HG03457 (cell line): ENCODE measurements at regions not wholly inside any gene's neighbourhood (a gene's known extent, or its start where the extent isn't known, plus 50 kb on each side); places are given as distances from the start of the nearest gene placed in this dataset.
"Not testable (repeated sequence)": the region's sequence is repeated elsewhere in the genome, so short reads cannot be mapped to it uniquely, and the experiment has no call there.

Source experiments
- ATAC-seq: cut with Tn5 transposase; IDR thresholded peaks from one replicate; pipeline ENCODE4 v1.9.1; 2021; ENCODE audit warnings: moderate number of reproducible peaks; ENCODE audit not compliant: unreplicated experiment

DNA sequence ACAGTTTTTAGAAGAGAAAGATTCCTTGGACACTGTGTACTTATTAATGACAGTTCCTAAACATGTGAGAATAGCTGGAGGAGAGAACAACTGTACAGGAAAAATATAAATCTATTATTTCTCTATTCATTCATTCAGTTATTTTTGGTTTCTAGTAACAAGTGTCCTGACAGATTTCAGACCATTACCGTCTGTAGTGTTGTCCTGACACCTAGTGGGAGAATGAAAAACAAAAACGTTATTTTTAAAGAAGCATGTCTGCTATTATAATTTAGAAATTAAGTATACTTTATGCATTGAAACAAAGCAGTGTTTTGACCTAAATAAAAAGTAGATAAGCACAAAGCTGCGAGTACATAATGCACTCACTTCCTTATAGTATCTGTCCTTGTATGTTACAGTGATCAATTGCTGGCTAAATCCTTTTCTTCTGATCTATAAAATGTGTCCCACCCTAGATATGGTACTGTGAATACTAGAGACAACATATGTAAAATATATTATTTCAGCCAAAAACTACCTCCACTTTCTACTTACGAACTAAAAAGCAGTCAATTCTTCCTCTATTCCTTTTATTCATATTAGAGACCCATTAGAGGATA lies 575.6 kb downstream of the ARL4A start:
- no peak for ATAC-seq

DNA sequence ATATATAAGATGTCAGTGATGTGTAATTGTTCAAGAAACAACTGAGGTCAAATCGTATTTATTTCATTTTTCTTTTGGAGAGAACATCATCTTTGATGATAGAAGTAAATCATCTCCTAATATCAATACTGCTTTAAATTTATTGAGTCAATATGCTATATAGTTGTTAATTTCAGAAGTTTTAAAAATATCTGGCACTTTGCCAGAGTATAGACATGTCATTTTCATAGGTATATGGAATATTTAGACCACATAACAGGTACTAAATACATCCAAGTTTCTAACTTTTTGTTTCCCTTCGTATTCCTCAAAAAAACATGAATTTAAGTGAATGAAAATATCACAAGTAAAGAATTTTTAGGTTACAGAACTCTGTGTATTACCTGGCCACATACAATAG lies 577.8 kb downstream of the ARL4A start:
- ATAC-seq, result no peak

DNA sequence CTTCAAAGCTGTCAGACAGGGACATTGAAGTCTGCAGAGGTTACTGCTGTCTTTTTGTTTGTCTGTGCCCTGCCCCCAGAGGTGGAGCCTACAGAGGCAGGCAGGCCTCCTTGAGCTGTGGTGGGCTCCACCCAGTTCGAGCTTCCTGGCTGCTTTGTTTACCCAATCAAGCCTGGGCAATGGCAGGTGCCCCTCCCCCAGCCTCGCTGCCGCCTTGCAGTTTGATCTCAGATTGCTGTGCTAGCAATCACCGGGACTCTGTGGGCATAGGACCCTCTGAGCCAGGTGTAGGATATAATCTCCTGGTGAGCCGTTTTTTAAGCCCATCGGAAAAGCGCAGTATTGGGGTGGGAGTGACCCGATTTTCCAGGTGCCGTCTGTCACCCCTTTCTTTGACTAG lies 586.8 kb downstream of the ARL4A start:
- not testable (repeated sequence) for ATAC-seq

DNA sequence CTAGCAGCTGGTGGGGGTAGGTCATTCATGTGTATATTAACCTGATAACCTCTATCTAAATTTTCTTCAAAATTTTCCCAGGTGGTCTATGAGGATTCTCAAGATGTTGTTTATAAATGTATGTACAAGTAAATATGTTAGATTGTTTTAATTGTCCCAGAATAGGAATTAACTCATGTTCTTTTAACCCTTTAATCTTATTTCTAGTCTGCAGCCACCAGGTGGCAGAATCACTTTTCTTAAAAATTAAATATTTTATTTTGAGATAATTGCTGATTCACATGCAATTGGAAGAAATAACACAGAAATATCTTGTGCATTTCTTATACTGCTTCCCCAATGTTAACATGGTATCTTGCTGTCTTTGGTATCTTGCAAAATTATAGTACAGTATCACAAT lies 589.5 kb downstream of the ARL4A start:
- ATAC-seq, result no peak

DNA sequence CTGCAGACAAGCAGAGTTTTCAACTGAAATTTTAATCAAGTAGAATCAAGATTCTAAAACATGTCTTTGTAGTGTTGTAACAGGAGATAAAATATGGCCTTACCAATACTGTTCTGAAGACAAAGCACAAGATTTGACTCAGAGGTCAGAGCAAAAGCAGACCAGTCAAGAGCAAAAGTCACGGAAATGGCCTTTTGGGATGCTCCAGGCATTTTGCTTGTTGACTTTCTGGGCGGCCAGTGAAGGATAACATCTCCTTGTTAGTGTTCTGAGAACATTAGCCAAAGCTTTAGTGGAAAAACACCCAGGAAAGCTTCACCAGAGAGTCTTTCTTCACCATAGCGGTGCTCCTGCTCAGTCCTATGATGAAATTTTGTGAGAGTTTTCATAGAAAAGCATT lies 590.6 kb downstream of the ARL4A start:
- no peak for ATAC-seq

DNA sequence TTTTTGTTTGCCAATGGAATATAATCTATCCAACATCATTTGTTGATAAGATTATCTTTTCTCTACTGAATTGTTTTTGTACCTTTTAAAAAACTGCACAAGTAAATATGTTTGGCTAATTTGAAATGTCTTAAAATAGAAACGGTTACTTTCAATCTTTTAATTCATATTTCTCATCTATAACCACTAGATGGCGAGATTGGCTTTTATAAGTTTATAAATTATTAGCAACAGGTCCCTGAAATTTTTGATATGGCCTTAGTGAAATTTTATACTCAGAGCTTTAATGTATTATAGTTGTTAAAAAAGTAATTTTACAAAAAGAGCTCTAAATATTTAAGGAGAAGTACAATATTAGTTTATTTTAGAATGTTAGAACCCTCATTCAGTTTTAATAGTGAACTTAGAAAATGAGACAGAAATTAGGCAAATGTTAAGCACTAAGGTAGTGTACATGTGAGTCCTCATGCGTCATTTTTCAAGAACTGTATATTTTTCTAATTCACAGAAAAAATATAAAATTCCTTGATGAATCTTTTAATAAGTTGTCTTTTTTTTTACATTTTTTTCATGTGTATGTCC lies 592.5 kb downstream of the ARL4A start:
- ATAC-seq, result no peak

DNA sequence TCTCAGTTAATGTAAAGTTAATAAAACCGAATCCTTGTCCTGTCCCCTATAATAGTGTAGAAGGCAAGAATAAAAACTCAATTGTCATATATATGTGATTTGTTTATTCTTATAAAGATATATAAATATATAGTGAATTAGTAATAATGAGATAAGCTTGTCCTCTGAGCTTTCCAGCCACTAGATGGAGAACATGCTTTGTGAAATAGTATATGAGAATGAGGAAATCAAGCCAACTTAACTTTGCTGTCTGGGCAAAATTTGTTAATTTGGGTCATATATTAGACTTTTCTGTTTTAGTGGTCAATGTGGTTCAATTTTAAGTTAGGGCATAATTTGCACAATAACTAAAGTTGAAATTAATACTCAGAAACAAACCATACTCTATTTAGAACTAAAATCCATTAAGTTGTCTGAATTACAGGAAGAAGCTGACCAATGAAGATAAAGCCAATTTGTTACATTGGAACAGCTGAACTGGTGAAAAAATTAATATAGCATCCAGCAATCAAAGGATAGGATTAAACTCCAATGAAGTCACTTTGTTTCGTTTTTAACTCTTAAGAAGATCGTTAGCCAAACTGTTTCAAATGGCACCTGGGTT lies 595.0 kb downstream of the ARL4A start:
- ATAC-seq, result no peak

DNA sequence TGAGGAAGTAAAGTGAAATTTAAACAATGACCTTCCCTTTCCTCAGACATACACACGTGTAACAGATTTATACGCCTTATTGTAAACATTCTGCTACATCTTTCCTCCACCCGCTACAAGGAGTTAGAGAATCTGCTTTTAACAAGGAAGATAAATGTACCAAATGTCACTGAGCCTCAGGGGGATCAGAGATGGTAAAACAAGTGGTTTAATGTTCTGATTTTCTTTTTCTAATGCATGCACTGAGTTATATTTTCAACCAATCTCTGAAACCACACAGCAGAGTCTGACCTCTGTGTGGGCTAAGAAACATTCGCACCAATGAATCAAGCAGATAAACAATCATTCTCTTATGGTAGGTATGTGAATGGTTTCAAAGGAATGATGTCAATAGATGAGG lies 599.5 kb downstream of the ARL4A start:
- ATAC-seq, result no peak

DNA sequence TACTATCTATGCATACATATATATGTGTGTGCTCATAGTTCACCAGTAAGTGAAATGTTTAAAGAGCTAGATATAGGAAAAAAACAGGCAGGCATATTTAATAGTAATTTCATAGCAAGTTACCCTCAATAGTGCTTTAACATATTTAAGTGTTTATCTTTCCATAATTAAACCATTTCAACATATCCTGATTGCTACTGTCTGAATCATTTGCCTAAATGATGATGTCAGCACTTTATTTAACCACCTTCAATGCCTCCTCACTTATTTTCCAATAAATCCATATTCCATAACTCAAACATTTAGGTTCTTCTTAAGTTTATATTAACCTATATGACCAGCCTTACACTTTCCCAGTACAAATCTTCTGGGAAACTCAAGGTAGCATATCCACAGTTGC lies 601.1 kb downstream of the ARL4A start:
- ATAC-seq, result no peak

DNA sequence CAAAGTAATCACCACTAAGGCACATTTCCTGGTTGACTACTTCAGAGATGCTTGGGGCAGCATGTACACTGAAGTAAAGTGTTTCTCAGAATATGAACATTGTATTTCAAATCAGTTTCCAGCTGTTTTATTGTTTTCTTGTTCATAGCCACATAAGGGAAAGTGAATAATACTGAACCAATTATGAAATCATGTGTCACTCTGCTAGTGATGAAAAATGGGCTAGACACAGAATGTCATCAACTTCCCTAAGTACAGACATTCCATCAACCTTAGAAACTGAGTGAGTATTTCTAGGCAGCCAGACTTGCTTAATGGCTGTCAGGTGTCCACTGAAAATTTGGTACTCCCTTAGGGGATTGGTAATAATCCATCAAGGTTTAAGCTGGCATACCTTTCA lies 603.5 kb downstream of the ARL4A start:
- no peak for ATAC-seq

DNA sequence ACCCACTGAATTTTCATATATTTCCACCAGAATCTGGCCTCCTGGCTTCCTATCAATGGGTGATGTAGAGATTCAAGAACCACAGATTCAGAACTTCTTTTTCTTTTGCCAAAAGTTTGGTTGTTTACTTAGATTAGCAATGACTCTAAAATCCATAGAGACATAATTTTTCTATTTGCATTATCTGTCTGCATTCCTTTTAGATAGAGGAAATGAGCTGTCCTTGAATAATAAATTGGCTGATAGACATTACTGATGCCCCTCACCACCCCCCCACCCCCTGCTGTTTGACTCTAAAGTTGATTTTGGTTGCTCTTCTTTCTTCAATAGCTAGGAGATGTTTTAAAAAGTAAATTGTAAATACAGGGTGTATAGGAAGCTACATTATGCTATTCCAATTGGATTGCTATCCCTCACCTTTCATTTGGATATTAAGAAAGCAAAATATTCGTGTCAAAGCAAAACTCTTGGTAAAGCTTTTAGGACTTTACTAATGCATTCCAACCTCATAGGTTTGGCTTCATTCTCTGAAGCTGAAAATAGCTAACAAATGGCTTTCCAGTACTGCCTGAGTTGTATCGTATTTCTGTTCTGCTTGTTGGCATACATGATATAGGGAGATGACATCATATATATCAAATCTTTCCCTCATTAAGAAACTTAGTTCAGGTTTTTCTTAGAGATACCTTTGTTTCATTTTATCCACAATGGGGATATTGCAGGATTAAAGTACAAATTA lies 606.0 kb downstream of the ARL4A start:
- ATAC-seq, result no peak

DNA sequence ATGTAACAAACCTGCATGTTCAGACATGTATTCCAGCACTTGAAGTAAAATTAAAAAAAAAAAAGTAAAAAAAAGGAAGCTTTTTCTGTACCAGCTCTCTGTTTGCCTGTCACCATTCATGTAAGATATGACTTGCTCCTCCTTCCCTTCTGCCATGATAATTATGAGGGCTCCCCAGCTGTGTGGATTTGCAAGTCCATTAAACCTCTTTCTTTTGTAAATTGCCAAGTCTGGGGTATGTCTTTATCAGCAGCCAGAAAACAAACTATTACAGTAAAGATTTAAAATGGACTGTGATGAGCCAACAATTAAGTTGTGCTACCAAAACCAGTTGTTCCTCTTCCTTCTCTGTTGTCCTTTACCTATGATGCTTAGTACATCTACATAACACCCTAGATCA lies 619.6 kb downstream of the ARL4A start:
- no peak for ATAC-seq

DNA sequence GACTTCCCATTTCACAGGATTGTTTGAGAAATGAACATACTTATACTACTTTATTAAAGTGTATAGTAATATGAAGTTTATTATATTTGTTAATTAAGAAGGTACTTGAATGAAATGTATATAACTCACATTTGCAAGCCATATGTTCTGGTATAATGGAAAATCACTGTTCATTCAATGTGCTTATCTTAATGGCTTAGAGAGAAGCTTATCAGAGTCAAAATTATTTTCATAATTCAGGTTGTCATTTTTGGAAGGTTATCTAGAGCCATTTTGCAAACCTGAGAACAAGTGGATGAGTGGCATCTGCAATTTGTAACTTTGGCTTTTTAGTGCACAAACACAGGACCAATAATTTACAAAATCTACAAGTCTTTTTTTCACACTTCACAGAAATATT lies 621.0 kb downstream of the ARL4A start:
- ATAC-seq, result no peak

DNA sequence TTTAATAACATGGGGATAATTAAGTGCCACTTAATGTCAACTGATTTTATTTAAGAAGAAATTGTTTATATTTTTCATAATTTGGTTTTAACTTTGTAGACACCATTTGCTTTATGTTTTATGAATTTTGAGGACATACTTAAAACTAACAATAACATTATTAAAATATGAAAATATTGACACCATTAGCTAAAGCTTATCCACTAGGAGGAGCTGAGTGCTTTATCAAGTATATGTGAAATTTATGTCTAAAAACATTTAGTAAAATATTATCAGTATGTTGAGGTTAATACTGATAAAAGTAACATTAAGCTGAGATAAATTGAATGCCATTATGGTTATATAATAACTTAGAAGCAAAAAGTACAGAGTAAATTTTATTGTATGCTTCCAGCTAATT lies 622.1 kb downstream of the ARL4A start:
- no peak for ATAC-seq

DNA sequence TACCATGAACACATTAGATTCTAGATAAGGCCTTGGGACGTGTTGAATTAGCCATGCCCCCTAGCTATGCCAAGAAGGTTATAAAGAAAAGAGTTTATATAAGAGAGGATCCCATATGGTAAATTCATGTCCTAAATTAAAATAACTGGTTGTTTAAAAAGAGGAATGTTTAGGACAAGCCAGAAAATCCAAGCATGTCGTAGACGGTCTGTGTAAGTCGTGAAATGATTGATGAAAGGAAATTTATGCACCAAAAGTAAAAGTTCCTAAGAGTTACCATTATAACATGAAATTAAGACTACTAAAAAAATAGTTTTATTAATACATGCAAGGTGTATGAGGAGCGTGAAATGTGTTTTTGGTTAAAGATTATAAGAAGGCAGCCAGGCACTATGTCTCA lies 624.9 kb downstream of the ARL4A start:
- no peak for ATAC-seq

DNA sequence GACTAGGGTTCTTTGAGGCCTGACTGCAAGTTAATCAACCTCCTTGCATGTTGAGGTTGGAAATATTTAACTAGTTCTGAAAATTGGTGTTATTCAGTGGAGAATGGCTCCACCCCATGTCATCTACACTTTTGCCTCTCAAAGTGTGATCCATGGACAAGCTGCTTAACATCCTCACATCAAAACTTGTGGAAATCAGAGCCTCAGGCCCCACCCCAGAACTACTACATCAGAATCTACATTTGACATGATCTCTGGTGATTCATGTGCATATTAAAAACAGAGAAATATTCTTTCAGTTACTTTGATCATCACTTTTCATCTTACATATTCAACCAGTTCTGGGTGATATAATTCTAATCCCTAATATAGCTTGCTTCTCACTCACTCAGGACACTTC lies 632.9 kb downstream of the ARL4A start:
- ATAC-seq, result no peak

DNA sequence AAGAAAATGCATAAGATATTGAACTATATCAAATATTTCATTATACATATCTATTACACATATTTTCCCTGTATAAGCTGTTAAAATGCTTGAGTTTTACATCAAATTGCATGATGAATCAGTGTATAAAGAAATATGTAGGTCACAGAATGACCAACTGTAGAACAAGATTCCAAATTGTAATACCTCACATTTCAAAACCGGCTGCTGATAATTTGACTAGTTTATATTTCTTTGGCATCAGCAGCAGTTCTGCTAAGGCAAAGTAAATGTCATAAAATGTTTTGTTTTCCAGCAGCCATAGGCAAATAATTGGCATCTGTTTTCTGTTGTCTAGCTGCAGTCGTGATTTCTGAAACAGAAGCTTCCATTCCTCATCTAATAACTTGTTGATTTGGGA lies 633.9 kb downstream of the ARL4A start:
- no peak for ATAC-seq

DNA sequence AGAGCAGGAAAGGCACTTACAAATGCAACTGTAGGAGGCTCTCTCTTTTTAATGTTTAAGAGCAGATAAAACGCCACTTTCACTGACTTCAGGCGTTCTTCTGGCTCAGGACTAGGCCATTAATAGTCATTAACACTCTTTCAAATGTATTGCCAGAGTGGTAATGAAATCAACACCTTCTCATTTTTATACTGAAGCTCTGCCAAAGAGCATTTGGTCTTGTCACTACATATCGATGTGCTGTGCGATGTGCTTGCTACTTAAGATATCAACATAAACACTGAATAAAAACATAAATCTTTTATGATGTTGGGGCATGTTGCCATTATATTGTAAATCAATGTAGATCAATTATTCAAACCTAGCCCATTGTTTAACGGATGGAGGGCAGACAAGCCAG lies 634.7 kb downstream of the ARL4A start:
- no peak for ATAC-seq

DNA sequence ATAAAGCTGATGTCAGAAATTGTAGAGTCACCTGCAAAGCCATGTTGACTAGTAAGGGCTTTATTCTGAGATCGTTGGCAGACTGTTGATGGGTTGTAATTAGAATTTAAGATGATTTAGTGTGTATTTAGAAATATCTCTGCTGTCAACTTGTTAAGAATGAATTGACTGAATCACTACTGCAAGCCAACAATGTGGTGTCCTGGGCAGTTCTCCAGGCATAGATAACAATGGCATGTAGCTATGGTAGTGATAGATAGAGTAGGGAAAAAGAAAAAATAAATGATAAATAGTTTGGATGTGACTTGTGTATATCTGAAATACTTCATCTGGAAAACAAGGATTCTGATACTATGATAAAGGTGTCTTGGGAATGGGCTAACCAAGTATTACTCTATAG lies 640.2 kb downstream of the ARL4A start:
- ATAC-seq, result no peak

DNA sequence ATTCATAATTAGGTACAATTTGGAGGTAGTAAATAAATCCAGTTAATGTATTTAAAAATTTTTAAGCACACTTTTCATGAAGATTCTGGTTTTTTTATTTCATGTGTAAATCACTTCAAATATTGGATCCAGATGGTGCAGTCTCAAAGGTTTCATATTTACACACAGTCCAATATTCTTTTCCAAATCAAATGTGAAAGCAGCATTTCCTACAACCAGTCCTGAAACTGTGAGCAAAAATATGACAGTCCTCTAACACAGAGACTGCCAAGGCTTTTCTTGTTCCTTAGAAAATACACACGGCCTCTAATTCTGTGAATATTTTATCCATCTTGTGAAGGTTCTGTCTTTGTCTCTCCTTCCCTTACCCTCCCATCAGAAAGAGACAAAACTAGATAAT lies 645.9 kb downstream of the ARL4A start:
- ATAC-seq, result no peak

DNA sequence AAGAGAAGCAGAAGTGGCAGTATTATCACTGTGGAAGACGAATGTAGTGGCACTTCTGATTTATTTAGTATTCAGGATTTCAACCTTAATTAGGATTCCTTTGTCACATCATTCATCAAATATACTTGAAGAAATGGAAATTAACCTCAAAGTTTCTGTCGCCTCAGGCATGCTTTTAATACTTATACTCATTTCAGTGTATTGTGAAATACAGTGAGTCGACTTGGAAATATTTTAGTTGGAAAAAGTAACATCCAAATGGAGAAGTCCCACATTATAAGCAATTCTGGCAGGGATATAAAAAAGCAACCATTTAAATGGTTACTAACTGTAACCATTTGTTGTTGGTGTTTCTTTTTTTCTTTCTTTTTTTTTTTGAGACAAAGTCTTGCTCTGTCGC lies 648.8 kb downstream of the ARL4A start:
- no peak for ATAC-seq

DNA sequence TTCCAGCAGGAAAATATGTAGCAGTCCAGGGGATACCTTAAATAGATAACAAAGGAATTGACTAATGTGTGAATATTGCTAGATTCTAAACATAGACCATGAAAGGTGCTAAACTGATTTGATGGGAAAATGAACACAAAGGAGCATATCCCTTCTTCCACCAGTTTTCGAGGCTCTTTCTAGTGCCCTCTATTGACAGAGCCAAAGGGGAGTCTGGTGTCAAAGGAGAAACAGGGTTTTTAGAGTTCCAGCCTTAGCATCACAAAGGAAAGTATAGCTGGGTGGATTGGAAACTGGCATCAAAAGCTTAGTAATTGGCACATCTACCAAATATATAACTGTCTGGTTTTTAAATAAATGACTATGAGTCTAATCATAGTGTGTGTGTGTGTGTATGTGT lies 636.8 kb downstream of the ETV1 start:
- no peak for ATAC-seq
